IMR-90 (cell line): ENCODE measurements at regions not wholly inside any gene's neighbourhood (a gene's known extent, or its start where the extent isn't known, plus 50 kb on each side); places are given as distances from the start of the nearest gene placed in this dataset.

Experiments used
- ATAC-seq: fragments of 200-7000 bp; cut with Tn5 transposase; 2 replicates; pipeline ENCODE4 v1.9.1; 2020; ENCODE audit warnings: low read depth, mild to moderate bottlenecking, moderate library complexity
- BruUV-seq: library from RNA; stranded (reverse); fragments of 400-500 nt; replicated peaks from 2 replicates; lab custom pipeline; 2021; lab: Mats Ljungman, UMichigan
- CTCF ChIA-PET: fragments of 300-600 bp; formaldehyde crosslinking; extraction: SDS; loops from one replicate; lab custom pipeline; 2021; ENCODE audit warnings: antibody characterized with exemption; lab: Yijun Ruan, JAX
- POLR2A ChIA-PET: fragments of 300-600 bp; sonication (Branson Sonifier 250); formaldehyde crosslinking; loops from one replicate; lab custom pipeline; 2022; ENCODE audit warnings: antibody characterized with exemption; ENCODE audit not compliant: unreplicated experiment; lab: Charles Lee
- DNase-seq: peaks from one replicate; pipeline ENCODE4 v3.0.0; 2013
- H2AFZ ChIP-seq: replicated peaks from 2 replicates; pipeline ENCODE3; 2013; ENCODE audit warnings: low read length, mild to moderate bottlenecking; ENCODE audit not compliant: poor library complexity
- H2AK5ac ChIP-seq: 2 replicates; pipeline ENCODE4 v1.6.1; 2013; ENCODE audit warnings: low read depth, low read length, inconsistent platforms
- H2AK9ac ChIP-seq: replicated peaks from 2 replicates; pipeline ENCODE3; 2013; ENCODE audit warnings: mild to moderate bottlenecking, low read depth, low read length, moderate library complexity; ENCODE audit not compliant: poor library complexity
- H2BK120ac ChIP-seq: 2 replicates; pipeline ENCODE4 v1.6.1; 2013; ENCODE audit warnings: low read depth, low read length, inconsistent platforms
- H2BK15ac ChIP-seq: 3 replicates; pipeline ENCODE4 v1.6.1; 2013; ENCODE audit warnings: low read depth, low read length, inconsistent platforms
- H2BK20ac ChIP-seq: 2 replicates; pipeline ENCODE4 v1.6.1; 2013; ENCODE audit warnings: low read depth, mild to moderate bottlenecking, inconsistent platforms, low read length, moderate library complexity
- H2BK5ac ChIP-seq: 2 replicates; pipeline ENCODE4 v1.6.1; 2013; ENCODE audit warnings: mild to moderate bottlenecking, low read depth, low read length, inconsistent platforms; ENCODE audit not compliant: poor library complexity, severe bottlenecking
- H3K14ac ChIP-seq: replicated peaks from 2 replicates; pipeline ENCODE4 v1.6.1; 2013; ENCODE audit warnings: low read depth, low read length, inconsistent platforms
- H3K18ac ChIP-seq: 2 replicates; pipeline ENCODE4 v1.6.1; 2013; ENCODE audit warnings: low read depth, low read length, control low read depth
- H3K23ac ChIP-seq: 2 replicates; pipeline ENCODE4 v1.6.1; 2013; ENCODE audit warnings: low read depth, low read length, inconsistent platforms
- H3K27ac ChIP-seq: 2 replicates; pipeline ENCODE4 v1.5.1; 2013; ENCODE audit warnings: mild to moderate bottlenecking, control low read depth, low read length; ENCODE audit not compliant: insufficient read depth
- H3K27me3 ChIP-seq: 2 replicates; pipeline ENCODE4 v1.6.1; 2013; ENCODE audit warnings: low read length; ENCODE audit not compliant: control insufficient read depth, insufficient read depth
- H3K36me3 ChIP-seq: 2 replicates; pipeline ENCODE4 v1.6.1; 2013; ENCODE audit warnings: low read length, mixed read lengths; ENCODE audit not compliant: control insufficient read depth, insufficient read depth
- H3K4ac ChIP-seq: 2 replicates; pipeline ENCODE4 v1.6.1; 2013; ENCODE audit warnings: low read depth, low read length, inconsistent platforms
- H3K4me1 ChIP-seq: 2 replicates; pipeline ENCODE4 v1.6.1; 2013; ENCODE audit warnings: low read length, mixed read lengths; ENCODE audit not compliant: control insufficient read depth, insufficient read depth
- H3K4me2 ChIP-seq: 2 replicates; pipeline ENCODE4 v1.6.1; 2013; ENCODE audit warnings: low read depth, mild to moderate bottlenecking, control low read depth, low read length, moderate library complexity
- H3K4me3 ChIP-seq: 2 replicates; pipeline ENCODE4 v1.5.1; 2013; ENCODE audit warnings: low read depth, mild to moderate bottlenecking, control low read depth, low read length, moderate library complexity; ENCODE audit not compliant: insufficient read depth
- H3K56ac ChIP-seq: 2 replicates; pipeline ENCODE4 v1.6.1; 2013; ENCODE audit warnings: low read length, inconsistent platforms; ENCODE audit not compliant: insufficient read depth; ENCODE audit errors: extremely low read depth
- H3K79me1 ChIP-seq, 2 experiments: 2 replicates each; pipeline ENCODE4 v1.6.1; 2013; ENCODE audit warnings: low read length in 2 of 2, inconsistent platforms in 1 of 2, low read depth in 1 of 2
- H3K9ac ChIP-seq: 2 replicates; pipeline ENCODE4 v1.6.1; 2013; ENCODE audit warnings: low read depth, low read length, control low read depth
- H3K9me1 ChIP-seq: 2 replicates; pipeline ENCODE4 v1.6.1; 2013; ENCODE audit warnings: low read length, inconsistent platforms; ENCODE audit not compliant: insufficient read depth
- H3K9me3 ChIP-seq: 2 replicates; pipeline ENCODE4 v1.6.1; 2013; ENCODE audit warnings: low read length; ENCODE audit not compliant: control insufficient read depth, insufficient read depth
- H4K20me1 ChIP-seq: 2 replicates; pipeline ENCODE4 v1.6.1; 2013; ENCODE audit warnings: low read length, inconsistent platforms; ENCODE audit not compliant: insufficient read depth
- H4K5ac ChIP-seq: 2 replicates; pipeline ENCODE4 v1.6.1; 2013; ENCODE audit warnings: mild to moderate bottlenecking, low read depth, low read length, control low read depth
- H4K8ac ChIP-seq, 2 experiments: 2 replicates each; pipeline ENCODE4 v1.6.1; 2013; ENCODE audit warnings: low read depth in 2 of 2, low read length in 2 of 2, control low read depth in 1 of 2, inconsistent platforms in 1 of 2
- H4K91ac ChIP-seq: 2 replicates; pipeline ENCODE4 v1.6.1; 2013; ENCODE audit warnings: low read depth, low read length, inconsistent platforms; ENCODE audit not compliant: insufficient read depth
- BHLHE40 ChIP-seq: fragments of 150-350 bp; IDR thresholded peaks from 2 replicates; pipeline ENCODE4 v1.6.1; 2016; ENCODE audit warnings: mild to moderate bottlenecking, low read depth, low read length
- CHD1 ChIP-seq: IDR thresholded peaks from 2 replicates; pipeline ENCODE4 v1.6.1; 2012; ENCODE audit warnings: low read depth, low read length, improper control_type of control experiment
- MAFK ChIP-seq: IDR thresholded peaks from 2 replicates; pipeline ENCODE4 v1.6.1; 2012; ENCODE audit warnings: low read depth, low read length, improper control_type of control experiment
- MAZ ChIP-seq: IDR thresholded peaks from 2 replicates; pipeline ENCODE4 v1.6.1; 2012; ENCODE audit warnings: low read depth, mild to moderate bottlenecking, low read length, improper control_type of control experiment, moderate library complexity, borderline replicate concordance
- MXI1 ChIP-seq: IDR thresholded peaks from 2 replicates; pipeline ENCODE4 v1.6.1; 2012; ENCODE audit warnings: low read depth, mild to moderate bottlenecking, low read length, moderate library complexity, borderline replicate concordance
- RAD21 ChIP-seq: IDR thresholded peaks from 2 replicates; pipeline ENCODE4 v1.6.1; 2012; ENCODE audit warnings: low read length, improper control_type of control experiment
- RCOR1 ChIP-seq: IDR thresholded peaks from 2 replicates; pipeline ENCODE4 v1.6.1; 2012; ENCODE audit warnings: mild to moderate bottlenecking, low read length, improper control_type of control experiment; ENCODE audit not compliant: insufficient replicate concordance
- RFX5 ChIP-seq: IDR thresholded peaks from 2 replicates; pipeline ENCODE4 v1.8.0; 2012; ENCODE audit warnings: low read depth, mild to moderate bottlenecking, low read length, moderate library complexity
- SMC3 ChIP-seq: fragments of 150-350 bp; IDR thresholded peaks from 2 replicates; pipeline ENCODE4 v1.6.1; 2016; ENCODE audit warnings: low read depth, mild to moderate bottlenecking, antibody characterized with exemption, low read length, moderate library complexity
- WGBS, 2 experiments: methylation state at CpG; one replicate each; pipeline versions ENCODE4 v1.1.5 to v1.1.7; 2013; ENCODE audit warnings: missing lambda C conversion rate in 2 of 2; ENCODE audit not compliant: insufficient read length in 1 of 2; ENCODE audit errors: extremely low coverage in 2 of 2; 5-methylcytosine and 5-hydroxymethylcytosine counted together
- dilution Hi-C: fragments of 300-500 bp; cut with HindIII; formaldehyde crosslinking; loops from one replicate; pipeline ENCODE4 v1.14.3; 2018; ENCODE audit warnings: low sequenced_read_pairs; ENCODE audit not compliant: unreplicated experiment
- in situ Hi-C: fragments of 300-500 bp; cut with MboI; formaldehyde crosslinking; loops from 3 replicates; pipeline ENCODE4 v1.14.3; 2019; ENCODE audit warnings: low sequenced_read_pairs, inconsistent platforms, mixed read lengths
- intact Hi-C: fragments of 100-400 bp; cut with micrococcal nuclease; formaldehyde crosslinking; loops from 2 replicates; pipeline ENCODE4 v1.10.0; 2022
- TF ChIP-seq, protein P1 (sequence below): fragments of 150-350 bp; IDR thresholded peaks from 2 replicates; pipeline ENCODE4 v1.6.1; 2016; ENCODE audit warnings: low read depth, mild to moderate bottlenecking, low read length, moderate library complexity, borderline replicate concordance
- TF ChIP-seq, protein P2 (sequence below): fragments of 150-350 bp; IDR thresholded peaks from 2 replicates; pipeline ENCODE4 v1.6.1; 2017; ENCODE audit warnings: mild to moderate bottlenecking, antibody characterized with exemption, low read length, low read depth

DNA sequence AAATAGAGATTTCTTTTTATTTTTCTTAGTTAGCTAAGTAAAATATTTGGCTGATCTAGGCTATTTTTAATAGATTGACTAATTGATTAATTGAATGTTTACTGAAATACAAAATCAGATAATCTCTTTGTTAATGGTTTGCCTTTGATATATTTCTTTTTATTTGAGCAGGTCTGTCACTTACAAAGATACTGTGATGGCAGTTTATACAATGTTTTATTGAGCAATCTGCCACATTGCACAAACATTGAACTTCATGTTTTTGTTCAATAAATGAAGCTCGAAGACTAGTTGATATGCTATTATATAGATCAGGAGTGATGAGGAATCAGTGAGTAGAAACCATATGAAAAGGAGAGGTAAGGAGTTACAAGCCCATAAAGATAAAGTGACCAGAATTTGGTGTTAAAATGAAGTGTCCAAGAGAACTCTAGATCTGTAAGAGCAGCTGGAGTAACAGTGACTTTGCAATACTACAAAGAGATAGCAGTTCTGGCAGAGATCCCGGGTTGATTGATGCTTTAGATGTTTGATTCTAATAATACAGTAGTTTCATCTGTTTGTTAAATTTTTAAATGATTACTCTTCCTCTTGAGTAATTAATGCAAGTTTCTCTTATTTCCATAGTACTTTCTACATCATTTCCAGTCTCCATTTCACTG is 574.2 kb downstream of the CCDC85A start:
- DNase-seq (no peak), ATAC-seq (no peak)
- Histone ChIP-seq H3K27me3 (no peaks in the 10 kb centered on the region), H3K9me3 (no peaks in the 10 kb centered on the region), H2BK20ac (no peak overlapping the region), H2BK5ac (no peak overlapping the region), H2AK5ac (no peak overlapping the region), H4K20me1 (no peaks in the 10 kb centered on the region), H3K18ac (no peak overlapping the region), H3K9me1 (no peaks in the 10 kb centered on the region), H3K36me3 (no peaks in the 10 kb centered on the region), H3K56ac (no peak overlapping the region), H2BK15ac (no peak overlapping the region), H3K79me1 (no peaks in the 10 kb centered on the region), H3K4me2 (no peak overlapping the region), H2AK9ac (no peak overlapping the region), H3K4me3 (no peak overlapping the region), H2BK120ac (no peak overlapping the region), H3K4ac (no peak overlapping the region), H3K27ac (no peak overlapping the region), H3K14ac (no peak overlapping the region), H4K8ac (no peak overlapping the region), H4K5ac (no peak overlapping the region), H2AFZ (no peak overlapping the region), H3K23ac (no peak overlapping the region), H3K4me1 (no peaks in the 10 kb centered on the region), H3K9ac (no peak overlapping the region), H4K91ac (no peak overlapping the region)
- in situ Hi-C loops, result no loop called here
- no CpG with 5 or more reads among the region's 2 CpGs for WGBS, 2 experiments
- dilution Hi-C loops, result no loop called here
- intact Hi-C loops, result no loop called here
- BruUV-seq, result no TSS peak
- ChIA-PET CTCF (no interaction called here), POLR2A (no interaction called here)
- TF ChIP-seq MXI1 (no peak), RCOR1 (no peak), RAD21 (no peak), SMC3 (no peak), MAFK (no peak), BHLHE40 (no peak), MAZ (no peak), CHD1 (no peak), RFX5 (no peak)
- TF ChIP-seq, protein P1, sequence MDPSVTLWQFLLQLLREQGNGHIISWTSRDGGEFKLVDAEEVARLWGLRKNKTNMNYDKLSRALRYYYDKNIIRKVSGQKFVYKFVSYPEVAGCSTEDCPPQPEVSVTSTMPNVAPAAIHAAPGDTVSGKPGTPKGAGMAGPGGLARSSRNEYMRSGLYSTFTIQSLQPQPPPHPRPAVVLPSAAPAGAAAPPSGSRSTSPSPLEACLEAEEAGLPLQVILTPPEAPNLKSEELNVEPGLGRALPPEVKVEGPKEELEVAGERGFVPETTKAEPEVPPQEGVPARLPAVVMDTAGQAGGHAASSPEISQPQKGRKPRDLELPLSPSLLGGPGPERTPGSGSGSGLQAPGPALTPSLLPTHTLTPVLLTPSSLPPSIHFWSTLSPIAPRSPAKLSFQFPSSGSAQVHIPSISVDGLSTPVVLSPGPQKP, result no peak
- TF ChIP-seq, protein P2, sequence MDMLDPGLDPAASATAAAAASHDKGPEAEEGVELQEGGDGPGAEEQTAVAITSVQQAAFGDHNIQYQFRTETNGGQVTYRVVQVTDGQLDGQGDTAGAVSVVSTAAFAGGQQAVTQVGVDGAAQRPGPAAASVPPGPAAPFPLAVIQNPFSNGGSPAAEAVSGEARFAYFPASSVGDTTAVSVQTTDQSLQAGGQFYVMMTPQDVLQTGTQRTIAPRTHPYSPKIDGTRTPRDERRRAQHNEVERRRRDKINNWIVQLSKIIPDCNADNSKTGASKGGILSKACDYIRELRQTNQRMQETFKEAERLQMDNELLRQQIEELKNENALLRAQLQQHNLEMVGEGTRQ, result no peak
